ENCODE measurements at regions not wholly inside any gene's neighbourhood (a gene's known extent, or its start where the extent isn't known, plus 50 kb on each side); places are given as distances from the start of the nearest gene placed in this dataset.
A peak's percentile ranks its signal among the peaks of the same experiment; 100 is the strongest.

- no peak for DNase-seq (ENCODE audit: low read depth in 3 of 3)
Observed at GRCh38 chr1:5750186-5751162, 241.8 kb downstream of the NPHP4 start.

- no peak for DNase-seq (ENCODE audit: low read depth in 3 of 3)
Observed at GRCh38 chr1:5748286-5749225, 243.7 kb downstream of the NPHP4 start.

- no peak for DNase-seq (ENCODE audit: low read depth in 3 of 3)
Observed at GRCh38 chr1:5747426-5748285, 244.6 kb downstream of the NPHP4 start.

GRCh38 chr1:5746611-5747425, 245.4 kb downstream of the NPHP4 start:
- DNase-seq (ENCODE audit: low read depth in 3 of 3), result no peak

GRCh38 chr1:5745800-5746610, 246.2 kb downstream of the NPHP4 start:
- DNase-seq (ENCODE audit: low read depth in 3 of 3), result peak; percentile 3 to 51 (median 25)

GRCh38 chr1:5744911-5745799, 247.1 kb downstream of the NPHP4 start:
- DNase-seq (ENCODE audit: low read depth in 3 of 3), result no peak

- no peak for DNase-seq (ENCODE audit: low read depth in 3 of 3)
Observed at GRCh38 chr1:5744341-5744740, 247.9 kb downstream of the NPHP4 start.

GRCh38 chr1:5743435-5744095, 248.7 kb downstream of the NPHP4 start:
- no peak for DNase-seq (ENCODE audit: low read depth in 3 of 3)

- DNase-seq (ENCODE audit: low read depth in 3 of 3), result no peak
Observed at GRCh38 chr1:5742801-5743200, 249.4 kb downstream of the NPHP4 start.

- no peak for DNase-seq (ENCODE audit: low read depth in 3 of 3)
Observed at GRCh38 chr1:5742032-5742431, 250.2 kb downstream of the NPHP4 start.

GRCh38 chr1:5740865-5741860, 251.1 kb downstream of the NPHP4 start:
- DNase-seq (ENCODE audit: low read depth in 3 of 3), result no peak

GRCh38 chr1:5740450-5740849, 251.8 kb downstream of the NPHP4 start:
- DNase-seq (ENCODE audit: low read depth in 3 of 3), result no peak

GRCh38 chr1:5739561-5740078, 252.6 kb downstream of the NPHP4 start:
- no peak for DNase-seq (ENCODE audit: low read depth in 3 of 3)

- no peak for DNase-seq (ENCODE audit: low read depth in 3 of 3)
Observed at GRCh38 chr1:5738911-5739462, 253.2 kb downstream of the NPHP4 start.

- DNase-seq (ENCODE audit: low read depth in 3 of 3), result no peak
Observed at GRCh38 chr1:5737081-5737480, 255.1 kb downstream of the NPHP4 start.

GRCh38 chr1:5734996-5735395, 257.2 kb downstream of the NPHP4 start:
- DNase-seq (ENCODE audit: low read depth in 3 of 3), result no peak

Data from stimulated activated CD4-positive, alpha-beta T cell treated with anti-CD3 and anti-CD28 coated beads, TNF-alpha, amount 100 ng/mL, for 24 hours (primary cell).